HG02759 (cell line): ENCODE measurements at regions not wholly inside any gene's neighbourhood (a gene's known extent, or its start where the extent isn't known, plus 50 kb on each side); places are given as distances from the start of the nearest gene placed in this dataset.

Source experiments
- ATAC-seq: cut with Tn5 transposase; IDR thresholded peaks from one replicate; pipeline ENCODE4 v1.9.1; 2021; ENCODE audit warnings: mild to moderate bottlenecking, moderate library complexity; ENCODE audit not compliant: unreplicated experiment

GRCh38 chr2:45275242-45275805 is 266.1 kb upstream of the SIX2 start:
- no peak for ATAC-seq

DNA sequence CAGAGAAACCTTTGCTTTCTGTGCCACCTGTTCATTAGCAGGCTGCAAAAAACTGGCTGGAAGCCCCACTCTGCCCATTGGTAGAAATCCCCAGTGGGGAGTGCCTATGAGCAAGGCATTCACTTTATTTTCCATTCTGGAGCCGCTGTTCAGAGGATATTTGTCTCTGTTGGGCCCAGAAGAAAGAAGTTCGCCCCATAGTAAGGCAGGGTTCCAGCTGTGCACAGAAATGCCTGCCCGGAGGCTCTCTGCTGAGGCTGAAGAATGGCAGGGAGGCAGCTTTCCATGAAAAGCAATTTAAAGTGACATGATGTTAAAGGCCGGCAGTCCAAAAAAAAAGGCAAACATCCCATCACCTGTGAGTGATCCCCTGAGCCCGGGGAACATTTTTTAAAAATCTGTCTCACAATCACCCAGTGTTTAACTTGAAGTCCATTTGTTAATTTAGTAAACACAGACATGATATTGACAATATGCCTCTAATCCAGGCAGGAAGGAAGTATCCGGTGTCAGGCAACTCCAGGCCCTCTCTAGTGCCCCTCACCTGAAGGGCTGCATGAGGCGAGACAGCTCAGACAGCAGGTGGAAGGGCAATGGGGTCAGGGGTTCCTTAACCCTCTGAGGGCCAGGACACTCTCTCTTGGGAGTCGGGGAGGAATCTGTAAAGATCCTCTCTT is 265.1 kb upstream of the SIX2 start:
- no peak for ATAC-seq

DNA sequence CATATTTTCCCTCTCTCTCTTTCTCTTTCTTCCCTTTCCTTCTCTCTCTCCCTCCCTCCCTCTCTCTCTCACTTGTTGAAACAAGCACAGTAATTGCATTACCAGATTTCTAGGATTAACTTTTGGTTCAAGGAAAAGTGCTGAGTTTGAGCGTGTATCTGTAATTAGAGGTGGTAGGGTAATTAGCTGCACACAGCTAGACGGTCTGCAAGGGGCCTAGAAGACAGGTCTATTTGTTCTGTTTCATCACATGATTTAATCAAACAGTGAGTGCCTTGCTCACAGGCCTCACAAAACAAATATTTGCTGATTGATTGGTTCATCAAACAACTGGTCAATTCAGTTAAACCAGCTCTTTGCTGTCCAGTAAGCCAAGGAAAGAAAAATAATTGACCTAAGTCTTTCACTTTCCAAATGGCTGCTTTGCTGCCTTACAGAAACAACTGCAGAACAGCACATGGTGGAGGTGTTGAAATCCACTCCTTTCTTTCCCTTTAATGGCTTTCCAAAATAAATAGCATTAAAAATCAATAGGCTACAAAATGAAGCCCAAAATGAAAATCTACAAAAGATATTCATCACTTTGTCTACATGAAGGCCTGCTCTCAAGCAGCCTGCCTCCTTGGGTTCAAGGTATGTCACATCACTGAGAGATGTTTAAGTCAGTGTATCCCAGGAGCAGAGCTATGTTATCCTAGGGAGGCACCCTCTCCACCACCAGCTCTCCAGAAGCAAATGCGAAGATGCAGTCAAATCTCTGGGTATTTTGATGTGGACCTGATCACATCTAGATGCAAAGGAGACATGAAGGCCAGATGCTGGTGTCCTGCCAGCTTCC is 264.4 kb upstream of the SIX2 start:
- ATAC-seq: no peak

GRCh38 chr2:45272549-45273265 is 263.5 kb upstream of the SIX2 start:
- no peak for ATAC-seq

- no peak for ATAC-seq
These were observed 260.0 kb upstream of the SIX2 start for GRCh38 chr2:45269149-45269793.

DNA sequence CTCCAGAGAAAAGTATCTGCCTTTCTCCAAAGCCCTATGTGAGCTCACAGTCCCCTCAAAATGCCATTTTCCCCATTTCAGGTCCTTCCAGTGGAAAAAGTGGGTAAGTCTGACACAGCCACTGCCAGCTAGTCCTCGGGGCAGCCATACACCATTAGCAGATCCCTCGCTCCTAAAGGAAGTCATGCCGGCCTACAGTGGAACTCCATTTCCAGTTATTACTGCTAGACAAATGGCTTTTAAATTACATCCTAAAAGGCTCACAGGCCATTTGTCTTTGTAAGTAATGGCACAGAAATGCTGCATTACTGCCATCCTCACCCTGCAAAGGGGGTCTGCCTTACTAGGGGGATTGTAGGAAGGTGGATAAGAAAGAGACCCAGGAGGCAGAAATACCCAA is 259.4 kb upstream of the SIX2 start:
- no peak for ATAC-seq

DNA sequence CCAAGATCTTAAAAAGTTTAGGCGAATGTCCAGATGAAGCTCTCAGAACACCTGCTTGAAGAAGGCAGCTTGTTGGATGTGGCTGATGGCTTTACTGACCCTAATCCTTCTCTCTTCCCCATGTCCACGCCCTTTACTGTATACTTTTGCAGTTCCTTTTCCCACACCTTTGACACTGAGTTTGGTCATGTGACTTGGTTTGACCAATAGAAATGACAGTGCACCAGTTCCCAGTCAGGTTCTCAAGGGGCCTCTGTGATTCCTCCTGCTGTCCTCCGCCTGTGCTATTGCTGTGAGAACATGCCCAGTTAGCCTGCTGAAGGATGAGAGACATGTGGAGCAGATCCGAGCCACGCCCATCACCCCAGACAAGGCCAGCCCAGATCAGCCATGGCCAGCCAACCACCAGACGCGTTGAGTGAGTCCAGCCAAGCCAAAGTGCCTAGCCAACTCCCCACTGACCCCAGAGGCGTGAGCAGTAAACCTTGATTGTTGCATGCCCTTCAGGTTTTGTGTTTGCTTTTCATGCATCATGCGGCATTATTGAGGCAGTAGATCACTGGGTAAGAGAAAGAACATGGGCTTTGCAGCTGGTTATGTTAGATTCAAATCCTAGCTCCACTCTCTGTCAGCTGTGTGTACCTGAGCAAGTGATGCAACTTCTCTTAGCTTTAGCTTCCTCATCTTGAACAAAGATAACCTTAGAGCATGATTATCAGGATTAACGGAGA is 258.0 kb upstream of the SIX2 start:
- no peak for ATAC-seq

DNA sequence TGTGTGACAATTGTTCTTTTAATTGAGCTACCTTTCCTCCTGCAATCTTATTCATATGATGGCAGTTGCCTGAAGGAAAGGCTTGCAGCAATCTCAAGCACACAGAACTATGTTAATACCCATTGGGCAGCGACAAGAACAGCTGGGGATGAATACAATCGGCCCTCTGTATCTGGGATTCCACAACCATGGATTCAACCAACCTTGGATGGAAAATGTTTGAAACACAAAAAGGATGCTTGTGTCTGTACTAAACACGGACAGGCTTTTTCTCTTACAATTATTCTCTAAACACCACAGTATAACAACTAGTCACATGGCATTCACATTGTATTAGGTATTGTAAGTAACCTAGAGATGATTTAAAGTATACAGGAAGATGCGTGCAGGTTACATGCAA is 256.1 kb upstream of the SIX2 start:
- ATAC-seq: no peak

- ATAC-seq: no peak
These were observed 255.3 kb upstream of the SIX2 start for GRCh38 chr2:45264227-45265225.

DNA sequence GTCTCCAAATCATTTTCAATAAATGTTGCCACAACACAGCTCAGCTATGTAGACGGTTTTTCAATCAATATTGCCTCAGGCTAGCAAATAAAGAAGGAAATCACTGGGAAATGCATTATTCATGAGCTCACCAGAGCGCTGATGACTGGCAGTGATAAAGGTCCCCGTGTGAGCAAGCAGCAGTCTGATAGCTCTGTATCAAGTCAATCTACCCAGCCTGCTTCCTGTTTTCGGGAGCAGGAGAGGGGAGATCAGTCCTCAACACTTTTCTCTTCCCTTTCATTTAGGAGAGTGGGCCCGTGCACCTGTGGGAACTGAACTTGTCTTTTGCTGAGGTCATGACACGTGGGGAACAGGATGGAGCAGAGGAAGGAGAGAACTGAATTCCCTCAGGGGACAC is 253.9 kb upstream of the SIX2 start:
- ATAC-seq: no peak

DNA sequence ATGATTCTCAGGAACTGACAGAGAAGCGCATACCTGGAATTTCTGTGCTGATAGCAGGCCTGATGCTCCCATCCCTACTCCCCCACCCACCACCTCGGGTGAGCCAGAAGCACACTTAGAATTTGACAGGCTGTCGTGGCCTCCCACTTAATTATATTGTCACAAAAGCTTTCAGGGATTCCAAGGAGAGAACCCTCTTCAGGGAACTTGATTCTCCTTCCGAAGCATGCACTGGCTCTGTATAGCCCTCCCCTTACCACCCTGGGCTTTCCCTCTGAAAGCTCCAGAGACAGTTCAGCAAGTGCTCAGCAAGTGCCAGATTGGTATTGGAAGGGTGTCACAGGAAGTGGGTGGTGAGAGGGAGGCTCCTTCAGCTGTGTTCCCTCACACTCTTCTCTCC is 252.5 kb upstream of the SIX2 start:
- ATAC-seq: no peak

- ATAC-seq: no peak
These were observed 251.7 kb upstream of the SIX2 start for GRCh38 chr2:45260946-45261345.

- no peak for ATAC-seq
These were observed 250.4 kb upstream of the SIX2 start for GRCh38 chr2:45259547-45260160.

DNA sequence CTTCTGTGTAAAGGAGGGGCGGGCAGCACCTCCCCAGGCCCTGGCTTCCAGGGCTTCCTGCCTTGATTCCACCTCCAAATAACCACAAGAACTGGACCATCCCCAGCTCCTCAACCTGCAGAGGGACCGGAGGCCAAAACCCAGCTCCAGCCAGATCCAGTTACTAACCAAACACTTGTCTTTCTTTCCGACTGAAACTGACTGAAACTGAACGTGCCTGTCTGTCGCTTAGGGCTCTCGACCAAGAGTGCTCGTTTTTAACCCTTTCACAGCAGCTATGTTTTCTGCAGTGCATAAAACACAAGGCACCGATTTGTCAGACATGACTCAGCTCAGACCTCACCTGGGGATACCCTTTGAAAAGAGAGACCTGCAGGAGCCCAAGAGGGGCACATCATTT is 249.9 kb upstream of the SIX2 start:
- ATAC-seq: no peak

GRCh38 chr2:45258311-45258710 is 249.1 kb upstream of the SIX2 start:
- no peak for ATAC-seq

GRCh38 chr2:45257820-45258219 is 248.6 kb upstream of the SIX2 start:
- ATAC-seq: no peak

DNA sequence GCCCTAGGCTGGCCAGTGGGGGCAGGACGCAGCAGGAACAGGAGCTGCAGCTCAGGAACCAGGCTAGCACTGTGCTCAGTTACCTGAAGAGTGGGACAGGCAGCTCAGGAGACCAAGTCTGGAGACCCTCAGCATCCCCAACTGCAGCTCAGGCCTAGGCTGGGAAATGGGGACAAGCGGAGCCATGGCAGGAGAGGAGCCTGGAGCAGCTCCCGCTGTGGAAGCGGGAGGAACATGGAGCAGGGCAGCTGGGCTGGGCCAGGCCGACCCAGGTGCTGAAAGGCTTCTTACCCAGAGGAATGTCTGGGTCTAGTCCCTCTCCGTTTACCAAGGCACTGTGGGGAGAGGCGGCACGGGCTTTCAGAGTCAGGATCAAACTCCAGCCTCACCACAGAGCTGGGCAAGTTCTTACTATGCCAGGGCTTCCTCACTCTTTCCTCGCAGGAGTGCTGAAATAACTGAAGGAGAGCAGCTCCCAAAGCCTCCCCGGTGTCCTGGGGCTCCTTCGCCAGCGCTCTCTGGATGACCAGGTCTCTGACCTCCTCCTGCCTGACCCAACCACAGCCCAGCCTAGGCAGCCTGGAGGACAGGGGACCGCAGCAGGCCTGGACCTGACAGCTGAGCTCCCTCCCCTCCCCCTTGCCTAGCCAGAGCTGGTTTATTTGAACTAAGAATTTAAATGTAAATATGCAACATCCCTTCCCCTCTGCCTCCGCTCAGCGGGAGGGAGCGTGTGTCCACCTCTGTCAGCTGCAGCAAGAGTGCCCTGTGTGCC is 247.8 kb upstream of the SIX2 start:
- ATAC-seq: no peak
